Psoas muscle (tissue), 7 donors: ENCODE measurements at regions not wholly inside any gene's neighbourhood (a gene's known extent, or its start where the extent isn't known, plus 50 kb on each side); places are given as distances from the start of the nearest gene placed in this dataset.
"Not testable (repeated sequence)": the region's sequence is repeated elsewhere in the genome, so short reads cannot be mapped to it uniquely, and the experiment has no call there.

Source experiments
- ATAC-seq, 4 donors: fragments of 200-7000 bp; cut with Tn5 transposase; one replicate each; pipeline ENCODE4 v1.9.1; 2020; ENCODE audit warnings: moderate library complexity in 3 of 4, mild to moderate bottlenecking in 2 of 4
- DNase-seq, 2 donors: peaks; one replicate each; pipeline ENCODE4 v3.0.0-alpha.2; 2020
- H3K27ac ChIP-seq: fragments of 200-600 bp; one replicate; pipeline ENCODE4 v1.8.0; 2022
- H3K27me3 ChIP-seq, 3 donors: fragments of 200-600 bp in 1 of 3; one replicate each; pipeline versions ENCODE4 v1.6.1 to v1.8.0; 2013 to 2022; ENCODE audit warnings: low read length in 2 of 3, mild to moderate bottlenecking in 2 of 3, moderate library complexity in 1 of 3; ENCODE audit not compliant: insufficient read depth in 3 of 3
- H3K36me3 ChIP-seq, 2 donors: fragments of 200-600 bp in 1 of 2; one replicate each; pipeline versions ENCODE4 v1.6.1 to v1.8.0; 2013 to 2022; ENCODE audit warnings: low read depth in 1 of 2, mild to moderate bottlenecking in 1 of 2, moderate library complexity in 1 of 2; ENCODE audit not compliant: insufficient read depth in 1 of 2
- H3K4me1 ChIP-seq: fragments of 200-600 bp; one replicate; pipeline ENCODE4 v1.8.0; 2022
- H3K4me3 ChIP-seq: fragments of 200-600 bp; one replicate; pipeline ENCODE4 v1.8.0; 2022; ENCODE audit warnings: mild to moderate bottlenecking
- H3K9me3 ChIP-seq: fragments of 200-600 bp; one replicate; pipeline ENCODE4 v1.8.0; 2022
- CTCF ChIP-seq: fragments of 200-600 bp; IDR thresholded peaks from one replicate; pipeline ENCODE4 v1.8.0; 2022; ENCODE audit warnings: antibody characterized with exemption
- WGBS, 3 donors: extraction: QIAGEN DNeasy Blood & Tissue Kit; methylation state at CpG; one replicate each; pipeline versions ENCODE4 v1.1.6 to v1.1.7; 2013; 5-methylcytosine and 5-hydroxymethylcytosine counted together
- intact Hi-C, 2 donors: fragments of 100-400 bp; cut with DNase I; formaldehyde crosslinking; loops; one replicate each; pipeline versions ENCODE4 v1.11.0 to v1.14.2; 2022
- donor health status: healthy with polysubstance abuse.
- donor health status: DM: no; HTN: no; CAD: no; lungs with moderate emphysema.
- donor health status: Bipolar disorder and iron deficiency.
- donor health status: healthy.
- donor health status: DM: yes; HTN: yes; CAD: no.
- donor health status: DM: no; HTN: no; CAD: no.
- donor health status: DM: yes; HTN: yes; CAD: no.

- intact Hi-C loops: no loop called here
- H3K4me1 ChIP-seq: no peaks in the 10 kb centered on the region
- ATAC-seq: peak in 3 of 4 donors; percentile 21 to 51 (median 32)
- no peak overlapping the region for H3K4me3 ChIP-seq
- H3K27ac ChIP-seq: no peak overlapping the region
- H3K36me3 ChIP-seq: no peaks in the 10 kb centered on the region
- peaks cover 6% of the 10 kb centered on the region for H3K9me3 ChIP-seq
- WGBS, 3 donors: 79 to 89% (median 84%) methylated on average over 3 of the region's 3 CpGs
- no peak for TF ChIP-seq CTCF
- DNase-seq: no peak
- H3K27me3 ChIP-seq: peaks cover 0 to 1% (median 0%) of the 10 kb centered on the region in 3 donors
These were observed 58.3 kb downstream of the MAFB start for GRCh38 chr20:40630713-40631112.

- 96 to 98% (median 96%) methylated on average over 7 of the region's 7 CpGs for WGBS, 3 donors
- Histone ChIP-seq H3K27me3 (peaks cover 0 to 1% (median 0%) of the 10 kb centered on the region in 3 donors), H3K4me3 (no peak overlapping the region), H3K9me3 (peaks cover 6% of the 10 kb centered on the region), H3K27ac (no peak overlapping the region), H3K36me3 (no peaks in the 10 kb centered on the region), H3K4me1 (no peaks in the 10 kb centered on the region)
- no peak for DNase-seq
- TF ChIP-seq CTCF: no peak
- intact Hi-C loops: no loop called here
- no peak for ATAC-seq
These were observed 58.9 kb downstream of the MAFB start for GRCh38 chr20:40630099-40630498.

GRCh38 chr20:40628877-40629276 is 60.2 kb downstream of the MAFB start:
- Histone ChIP-seq H3K27ac (no peak overlapping the region), H3K9me3 (peaks cover 6% of the 10 kb centered on the region), H3K4me3 (no peak overlapping the region), H3K27me3 (peaks cover 0 to 1% (median 0%) of the 10 kb centered on the region in 3 donors), H3K4me1 (no peaks in the 10 kb centered on the region), H3K36me3 (no peaks in the 10 kb centered on the region)
- no peak for TF ChIP-seq CTCF
- WGBS, 3 donors: 65 to 74% (median 66%) methylated on average over 10 of the region's 10 CpGs
- ATAC-seq (no peak), DNase-seq (no peak)
- intact Hi-C loops: no loop called here

- H3K36me3 ChIP-seq, intact Hi-C loops, DNase-seq, H3K9me3 ChIP-seq, H3K4me3 ChIP-seq, ATAC-seq, H3K27me3 ChIP-seq, H3K4me1 ChIP-seq, H3K27ac ChIP-seq: not testable (repeated sequence)
- 81 to 98% (median 88%) methylated on average over 2 to 6 of the region's 7 CpGs for WGBS, 3 donors
These were observed 70.0 kb downstream of the MAFB start for GRCh38 chr20:40619053-40619452.

GRCh38 chr20:40617594-40617993 is 71.4 kb downstream of the MAFB start:
- H3K9me3 ChIP-seq: no peaks in the 10 kb centered on the region
- peaks cover 0 to 8% (median 3%) of the 10 kb centered on the region in 3 donors for H3K27me3 ChIP-seq
- ATAC-seq (no peak), DNase-seq (no peak)
- no peaks in the 10 kb centered on the region for H3K4me1 ChIP-seq
- H3K27ac ChIP-seq: no peak overlapping the region
- H3K36me3 ChIP-seq: no peaks in the 10 kb centered on the region
- TF ChIP-seq CTCF: no peak
- intact Hi-C loops: no loop called here
- no peak overlapping the region for H3K4me3 ChIP-seq
- 87 to 94% (median 89%) methylated on average over 6 of the region's 6 CpGs for WGBS, 3 donors
